ENCODE measurements at regions not wholly inside any gene's neighbourhood (a gene's known extent, or its start where the extent isn't known, plus 50 kb on each side); places are given as distances from the start of the nearest gene placed in this dataset.
"Not testable (repeated sequence)": the region's sequence is repeated elsewhere in the genome, so short reads cannot be mapped to it uniquely, and the experiment has no call there.

DNA sequence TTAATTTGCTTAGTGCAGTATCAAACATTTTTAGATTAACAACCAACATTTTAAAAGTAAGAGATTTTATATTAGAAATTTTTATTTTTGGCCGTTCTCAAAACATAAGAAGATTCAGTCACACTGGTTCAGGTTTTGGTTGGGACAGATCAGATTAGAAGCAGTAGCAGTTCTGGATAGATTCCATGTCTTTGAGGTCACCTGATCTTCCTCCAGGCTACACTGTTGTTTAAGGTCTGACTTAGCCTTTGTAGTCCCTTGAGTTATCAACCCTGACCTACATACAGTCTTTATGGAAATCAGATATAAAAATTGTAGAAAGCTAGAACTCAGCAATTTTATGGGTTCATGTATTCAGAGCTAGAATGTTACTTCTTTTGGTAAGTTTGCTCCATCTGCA, 910.0 kb upstream of the WWC1 start:
- DNase-seq (ENCODE audit: low spot score) (no peak), ATAC-seq (no peak)
- intact Hi-C loops (cut with DNase I): no loop called here

DNA sequence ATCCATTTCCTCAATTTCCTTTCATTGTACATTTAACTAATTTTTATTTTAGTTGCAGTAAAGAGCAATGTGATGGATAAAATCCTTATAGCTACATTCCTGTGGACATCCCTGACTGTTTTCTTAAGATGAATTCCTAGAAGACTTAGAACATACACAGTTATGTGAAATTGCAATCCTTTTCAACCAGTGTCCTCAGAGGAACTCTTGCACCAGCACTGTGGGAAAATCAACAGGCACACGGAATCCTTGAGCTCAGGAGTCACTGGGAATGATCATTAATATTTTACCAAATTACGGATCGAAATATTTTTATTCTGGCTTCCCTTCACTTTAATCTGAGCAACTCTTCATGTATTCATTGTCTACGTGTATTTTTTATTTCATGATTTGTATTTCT, 901.9 kb upstream of the WWC1 start:
- intact Hi-C loops (cut with DNase I): no loop called here
- ATAC-seq (no peak), DNase-seq (ENCODE audit: low spot score) (no peak)

DNA sequence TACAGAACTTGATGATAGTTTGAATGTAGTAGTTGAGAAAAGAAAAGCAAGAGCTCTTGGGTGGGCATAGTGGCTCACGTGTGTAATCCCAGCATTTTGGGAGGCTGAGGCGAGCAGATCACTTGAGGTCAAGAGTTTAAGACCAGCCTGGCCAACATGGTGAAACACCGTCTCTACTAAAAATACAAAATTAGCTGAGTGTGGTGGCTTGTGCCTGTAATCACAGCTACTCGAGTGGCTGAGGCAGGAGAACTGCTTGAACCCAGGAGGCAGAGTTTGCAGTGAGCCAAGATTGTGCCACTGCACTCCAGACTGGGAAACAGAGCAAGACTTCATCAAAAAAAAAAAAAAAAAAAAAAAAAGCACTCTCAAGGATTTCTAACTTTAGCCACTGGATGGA, 900.2 kb upstream of the WWC1 start:
- DNase-seq (ENCODE audit: low spot score); ATAC-seq; intact Hi-C loops (cut with DNase I): not testable (repeated sequence)

DNA sequence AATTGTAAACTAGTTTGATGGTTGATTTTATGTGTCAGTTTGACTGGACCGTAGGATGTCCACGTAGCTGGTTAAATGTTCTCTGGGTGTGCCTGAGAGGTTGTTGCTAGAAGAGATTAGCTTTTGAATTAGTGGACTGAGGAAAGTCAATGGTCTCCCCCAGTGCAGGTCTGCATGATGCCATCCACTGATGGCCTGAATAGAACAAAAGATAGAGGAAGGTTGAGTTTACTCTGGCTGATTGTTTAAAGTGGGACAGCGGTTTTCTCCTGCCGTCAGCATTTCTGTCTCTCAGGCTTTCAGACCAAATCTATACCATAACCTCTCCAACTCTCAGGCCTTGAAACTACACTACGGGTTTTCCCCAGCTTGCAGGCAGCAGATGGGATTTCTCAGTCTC, 899.2 kb upstream of the WWC1 start:
- intact Hi-C loops (cut with DNase I): no loop called here
- DNase-seq (ENCODE audit: low spot score) (no peak), ATAC-seq (no peak)

DNA sequence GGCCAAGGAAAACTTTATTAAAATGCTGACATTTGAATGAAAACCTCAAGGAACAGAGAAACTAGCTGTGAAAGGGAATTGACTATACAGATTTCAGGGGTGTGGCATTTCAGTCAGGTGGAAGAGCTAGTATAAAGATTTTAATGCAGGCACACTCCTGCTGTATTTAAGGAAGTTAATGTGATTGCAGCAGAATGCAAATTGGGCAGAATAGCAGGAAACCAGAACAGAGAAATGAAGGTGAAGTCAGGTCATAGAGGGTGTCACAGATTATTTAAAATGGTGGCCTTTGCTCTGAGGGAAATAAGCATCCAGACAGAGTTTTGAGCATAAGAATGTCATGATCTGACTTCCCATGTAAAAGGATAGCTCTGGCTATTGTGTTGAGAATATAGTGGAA, 898.1 kb upstream of the WWC1 start:
- no peak for ATAC-seq
- intact Hi-C loops (cut with DNase I): no loop called here

DNA sequence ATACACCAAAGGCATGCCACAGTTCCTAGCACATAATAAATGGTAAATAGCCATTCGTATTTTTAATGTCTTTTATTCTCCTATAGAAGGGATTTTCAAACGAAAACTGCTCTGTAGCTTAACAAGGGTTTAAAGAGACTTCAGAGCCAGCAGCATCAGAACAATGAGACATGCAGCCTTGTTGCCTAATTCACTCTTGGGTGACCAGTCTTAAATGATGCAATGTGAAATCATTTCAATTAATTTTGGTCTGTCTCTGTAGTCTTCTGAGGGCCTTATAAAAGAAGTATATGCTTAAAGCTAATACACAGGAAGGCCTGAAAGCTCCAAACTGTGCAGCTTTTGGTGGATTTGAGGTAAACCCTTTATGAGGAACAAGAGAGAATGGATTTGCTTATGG, 888.8 kb upstream of the WWC1 start:
- ATAC-seq (no peak), DNase-seq (ENCODE audit: low spot score) (no peak)
- intact Hi-C loops (cut with DNase I): no loop called here

More for the DNA sequence above, 898.1 kb upstream of the WWC1 start:
- no peak for DNase-seq (ENCODE audit: low spot score)

DNA sequence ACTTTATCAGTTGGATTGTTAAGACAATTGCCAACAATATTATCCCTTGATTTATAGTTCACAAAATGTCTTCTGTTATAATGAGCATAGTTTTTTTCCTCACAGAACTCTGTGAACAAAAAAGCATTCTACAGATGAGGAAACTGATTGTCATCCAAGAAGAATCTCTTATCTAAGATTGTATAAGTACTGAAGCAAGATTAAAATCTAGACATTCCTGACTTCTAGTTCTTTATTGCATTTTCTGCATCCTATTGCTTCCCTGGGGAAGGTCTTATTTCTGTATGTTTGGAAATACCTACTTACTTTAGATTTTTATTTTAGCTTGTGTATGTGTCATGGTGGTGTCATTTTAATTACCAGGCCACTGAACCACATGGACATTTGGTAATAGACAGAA, 884.9 kb upstream of the WWC1 start:
- ATAC-seq (no peak), DNase-seq (ENCODE audit: low spot score) (no peak)
- intact Hi-C loops (cut with DNase I): no loop called here

DNA sequence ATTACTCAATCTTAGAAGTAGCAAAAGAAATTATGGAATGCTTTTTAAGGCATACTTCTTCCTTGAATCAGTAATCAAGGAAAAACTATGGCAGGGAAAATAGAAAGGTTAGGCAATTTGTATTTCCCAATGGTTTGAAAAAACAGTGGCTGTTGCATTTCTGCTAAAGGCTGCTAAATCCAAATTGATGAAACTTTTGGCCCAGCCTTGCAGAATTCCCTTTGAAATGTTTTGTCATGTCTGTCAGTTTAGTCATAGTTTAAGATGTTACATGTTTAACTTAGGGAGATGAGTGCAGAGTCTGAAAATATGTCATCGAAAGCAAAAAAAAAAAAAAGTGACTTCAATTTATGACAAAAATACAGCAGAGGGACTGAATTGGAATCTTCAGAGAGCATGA, 878.9 kb upstream of the WWC1 start:
- no peak for ATAC-seq
- no peak for DNase-seq (ENCODE audit: low spot score)
- intact Hi-C loops (cut with DNase I): no loop called here

DNA sequence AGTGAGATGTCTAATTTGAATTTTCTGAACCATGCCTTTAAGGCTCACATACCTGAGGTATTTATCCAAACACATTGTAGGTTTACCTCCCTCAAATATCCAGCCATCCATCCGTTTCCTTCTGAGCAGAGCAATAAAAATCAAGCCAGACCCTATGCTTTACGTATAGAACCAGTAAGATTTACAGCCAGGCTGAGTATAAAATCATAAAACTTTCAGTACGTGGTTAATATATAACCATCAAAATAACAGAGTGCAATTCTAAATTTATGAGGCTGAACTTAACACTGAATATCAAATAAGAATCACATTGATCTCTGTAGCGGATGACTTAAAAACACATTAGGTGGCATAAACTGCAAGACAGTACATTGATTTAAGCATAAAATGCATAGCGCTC, 877.9 kb upstream of the WWC1 start:
- ATAC-seq (no peak), DNase-seq (ENCODE audit: low spot score) (no peak)
- intact Hi-C loops (cut with DNase I): no loop called here

DNA sequence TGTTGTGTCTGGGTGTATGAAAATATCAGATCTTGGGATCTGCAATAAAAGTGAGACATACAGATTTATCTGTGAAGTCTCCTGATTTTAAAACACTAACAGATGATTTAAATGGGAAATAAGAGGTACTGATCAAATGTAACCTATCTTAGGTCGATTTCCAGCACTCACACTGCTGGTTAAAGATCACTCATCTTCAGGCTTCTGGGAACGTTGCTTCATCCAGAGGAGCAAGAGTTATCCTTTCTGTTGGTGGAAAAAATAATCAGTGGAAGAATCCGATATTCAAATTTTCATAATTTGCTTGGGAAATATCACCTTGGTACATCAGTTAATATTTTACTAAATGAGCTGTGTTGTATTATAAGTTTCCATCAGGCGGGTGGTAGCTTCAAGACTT, 876.8 kb upstream of the WWC1 start:
- no peak for ATAC-seq
- intact Hi-C loops (cut with DNase I): no loop called here
- DNase-seq (ENCODE audit: low spot score): no peak

DNA sequence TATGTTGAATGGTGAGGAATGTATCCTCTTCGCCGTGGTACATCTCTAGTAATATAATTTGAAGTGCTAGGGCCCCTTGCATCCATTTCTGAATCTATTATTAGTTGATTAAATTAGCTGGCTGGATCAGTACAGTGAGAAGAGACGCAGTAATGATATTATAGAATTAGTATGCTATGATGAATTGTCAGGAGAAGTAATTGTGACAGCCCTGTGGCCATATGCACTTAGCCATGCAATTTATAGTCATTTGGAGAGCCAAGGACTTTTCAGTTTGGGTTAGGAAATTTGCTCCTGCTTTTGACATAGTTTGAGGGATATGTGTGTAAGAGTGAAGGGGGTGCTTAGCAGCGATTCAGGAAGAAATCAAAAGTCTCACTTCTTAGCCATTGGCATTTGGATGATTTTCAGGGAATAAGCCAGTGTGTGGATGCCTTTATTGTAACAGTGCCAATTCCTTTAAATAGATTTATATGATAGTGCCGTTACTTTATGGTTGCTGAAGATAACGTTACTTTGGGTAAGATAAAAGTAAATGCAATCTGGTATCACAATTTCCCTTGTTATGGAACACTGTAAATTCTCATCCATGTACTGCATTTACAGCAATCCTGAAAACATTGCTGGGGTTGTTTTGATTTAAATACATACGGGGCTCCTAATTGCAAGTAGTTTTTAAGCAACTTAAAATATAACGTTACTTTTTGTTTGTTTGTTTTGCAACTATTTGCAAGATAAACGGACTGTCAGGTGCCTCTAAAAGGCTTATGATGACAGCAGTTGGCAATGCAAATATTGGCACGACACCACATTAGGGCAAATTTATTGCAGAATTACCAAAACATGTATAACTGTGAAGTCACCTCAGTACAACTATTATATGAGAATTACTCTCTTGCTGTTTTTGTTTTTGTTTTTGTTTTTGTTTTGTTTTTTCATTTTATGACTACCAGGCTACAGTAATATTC, 875.4 kb upstream of the WWC1 start:
- intact Hi-C loops (cut with DNase I): no loop called here
- no peak for DNase-seq (ENCODE audit: low spot score)
- no peak for ATAC-seq

DNA sequence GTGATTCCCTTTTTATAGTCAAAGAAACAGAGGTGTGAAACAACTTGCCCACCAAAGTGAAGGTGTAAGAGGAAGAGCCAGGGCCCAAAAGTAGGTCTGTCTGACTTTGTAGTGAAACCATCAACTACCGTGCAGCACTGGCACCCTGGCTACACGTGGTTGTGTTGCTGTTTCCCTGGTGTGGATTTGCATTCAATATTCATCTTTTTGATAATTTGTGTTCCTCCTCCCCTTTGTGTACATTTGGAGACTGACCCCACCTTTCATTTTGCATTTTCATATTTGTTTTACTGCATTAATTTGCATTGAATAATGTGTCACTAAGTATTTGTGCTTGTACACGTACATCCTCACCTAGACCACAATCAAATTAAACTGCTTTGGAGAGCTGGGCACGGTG, 873.8 kb upstream of the WWC1 start:
- no peak for DNase-seq (ENCODE audit: low spot score)
- intact Hi-C loops (cut with DNase I): no loop called here
- no peak for ATAC-seq

DNA sequence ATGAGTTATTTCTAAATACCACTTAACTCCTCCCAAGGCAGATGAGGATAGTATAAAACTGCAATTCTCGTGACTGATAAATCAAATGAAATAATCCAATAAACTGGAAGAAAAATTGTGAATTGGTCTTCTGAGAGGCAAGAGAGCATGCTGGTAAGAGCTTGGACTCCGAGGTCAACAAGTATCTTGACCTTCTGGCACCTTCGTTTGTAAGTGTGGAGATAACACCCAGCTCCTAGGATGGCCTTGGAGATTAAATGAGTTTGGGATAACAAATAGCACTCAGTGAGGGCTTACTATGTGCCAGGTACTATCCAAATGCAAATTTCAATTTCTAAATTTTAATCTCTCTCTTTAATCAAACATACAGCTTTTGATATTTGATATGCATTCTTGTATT, 866.3 kb upstream of the WWC1 start:
- intact Hi-C loops (cut with DNase I): no loop called here
- ATAC-seq (no peak), DNase-seq (ENCODE audit: low spot score) (no peak)

DNA sequence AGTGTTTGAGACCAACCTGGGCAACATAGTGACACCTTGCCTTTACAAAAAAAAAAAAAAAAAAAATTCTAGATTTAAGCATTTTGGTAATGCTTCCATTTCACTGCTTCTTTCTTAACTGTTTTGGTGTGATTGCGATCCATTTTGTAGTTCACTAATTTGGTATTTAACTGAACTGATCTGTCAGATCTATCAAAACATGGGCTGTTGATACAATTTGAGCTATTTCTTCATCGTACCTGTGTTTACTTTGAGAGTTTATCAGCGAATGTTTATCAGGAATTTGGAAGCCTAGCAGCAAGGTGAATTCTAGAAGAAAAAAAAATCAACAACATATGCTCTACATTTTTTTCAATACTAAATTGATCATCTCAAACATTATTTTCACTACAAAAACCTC, 864.9 kb upstream of the WWC1 start:
- intact Hi-C loops (cut with DNase I): loop anchor here (2.0 kb wide), 1 partner anchor 16 kb away; no protein-coding TSS in a partner anchor
- no peak for DNase-seq (ENCODE audit: low spot score)
- no peak for ATAC-seq

DNA sequence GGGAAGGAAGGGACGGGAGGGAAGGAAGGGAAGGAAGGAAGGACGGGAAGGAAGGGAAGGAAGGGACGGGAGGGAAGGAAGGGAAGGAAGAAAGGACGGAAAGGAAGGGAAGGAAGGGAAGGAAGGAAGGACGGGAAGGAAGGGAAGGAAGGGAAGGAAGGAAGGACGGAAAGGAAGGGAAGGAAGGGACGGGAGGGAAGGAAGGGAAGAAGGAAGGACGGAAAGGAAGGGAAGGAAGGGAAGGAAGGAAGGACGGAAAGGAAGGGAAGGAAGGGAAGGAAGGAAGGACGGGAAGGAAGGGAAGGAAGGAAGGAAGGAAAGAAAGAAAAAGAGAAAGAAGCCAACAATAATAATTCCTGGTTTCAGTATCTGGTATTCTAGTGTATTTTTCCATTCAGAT, 863.8 kb upstream of the WWC1 start:
- not testable (repeated sequence) for ATAC-seq; DNase-seq (ENCODE audit: low spot score)
- intact Hi-C loops (cut with DNase I): loop anchor here (2.0 kb wide), 1 partner anchor 15 kb away; no protein-coding TSS in a partner anchor

DNA sequence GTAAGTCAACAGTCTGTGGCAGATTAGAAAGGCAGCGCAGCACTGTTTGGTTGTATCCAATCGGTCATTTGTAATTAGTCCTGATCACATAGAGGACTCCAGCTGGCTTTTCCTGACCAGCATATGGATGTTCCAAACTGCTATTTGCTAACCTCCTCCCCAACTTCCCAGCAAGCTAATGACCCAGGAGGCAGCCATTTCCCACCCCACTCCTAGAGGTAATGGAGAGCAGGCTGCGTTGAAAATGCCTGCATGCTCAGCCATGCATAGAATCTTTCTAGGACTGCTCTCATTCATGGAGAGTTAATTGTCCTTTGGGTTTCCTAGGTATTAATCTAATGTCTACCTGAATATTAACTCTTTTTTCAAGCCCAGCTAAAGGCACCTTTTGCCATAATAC, 850.6 kb upstream of the WWC1 start:
- intact Hi-C loops (cut with DNase I): no loop called here
- ATAC-seq: no peak
- DNase-seq (ENCODE audit: low spot score): no peak

DNA sequence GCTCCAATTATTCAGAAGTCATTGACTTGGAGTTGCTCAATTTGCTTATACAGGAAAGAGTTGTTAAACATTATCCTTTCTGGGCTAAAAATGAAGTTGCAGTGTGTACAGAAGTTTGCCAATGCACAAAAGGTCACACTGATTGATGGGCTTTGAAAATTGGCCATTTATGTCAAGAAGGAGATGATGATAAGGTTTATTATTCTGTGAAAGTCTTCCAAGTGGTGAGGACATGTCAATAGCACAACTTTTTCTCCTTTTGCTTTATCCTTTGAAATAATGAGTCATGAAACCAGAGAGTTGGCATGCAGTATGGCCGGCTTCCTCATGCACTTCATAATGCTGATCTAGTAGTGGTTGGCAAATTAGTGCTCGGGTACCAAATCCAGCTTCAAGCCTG, 848.5 kb upstream of the WWC1 start:
- no peak for ATAC-seq
- intact Hi-C loops (cut with DNase I): loop anchor here (2.0 kb wide), 1 partner anchor 16 kb away; no protein-coding TSS in a partner anchor
- DNase-seq (ENCODE audit: low spot score): no peak

DNA sequence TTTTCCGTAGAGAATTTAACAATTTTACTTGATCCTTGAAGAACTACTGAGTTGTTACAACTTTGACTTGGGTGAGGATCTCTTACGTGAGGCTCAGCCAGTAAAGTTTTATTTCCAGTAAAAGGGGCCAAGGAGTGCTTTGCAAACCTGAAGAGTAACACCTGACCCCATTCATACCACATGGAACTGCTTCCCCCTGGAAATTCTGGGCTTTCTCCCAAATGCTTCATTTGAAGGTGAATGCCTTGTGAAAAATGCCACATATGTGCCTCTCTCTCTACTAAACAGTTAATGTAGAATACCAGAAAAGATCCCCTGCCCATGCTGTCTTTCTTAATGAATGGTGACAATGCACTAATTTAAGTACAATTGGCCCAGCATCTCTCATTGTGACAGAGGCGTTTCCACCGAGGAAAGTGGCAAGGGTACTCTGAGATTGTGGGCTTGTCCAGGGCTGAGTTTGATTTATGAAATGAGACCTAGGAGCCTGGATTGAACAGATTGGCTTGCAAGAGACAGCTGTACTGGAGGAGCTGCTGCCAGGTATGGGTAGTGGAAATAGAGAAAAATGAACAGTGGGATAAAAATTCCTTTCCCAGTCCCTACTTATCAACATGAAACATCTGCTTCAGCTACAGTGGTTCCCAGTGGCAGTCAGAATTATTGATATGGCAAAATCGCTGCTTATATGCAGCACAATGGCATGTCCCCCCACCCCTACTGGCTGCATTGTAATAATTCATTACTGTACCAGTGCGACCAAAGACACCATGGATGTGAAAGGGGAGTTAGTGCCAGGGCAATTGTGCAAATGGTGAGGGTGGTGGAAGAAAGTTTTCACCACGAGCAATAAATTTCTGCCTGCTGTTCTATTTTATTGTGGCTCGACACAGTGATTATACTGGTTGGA, 843.7 kb upstream of the WWC1 start:
- intact Hi-C loops (cut with DNase I): no loop called here
- ATAC-seq: no peak
- DNase-seq (ENCODE audit: low spot score): no peak

DNA sequence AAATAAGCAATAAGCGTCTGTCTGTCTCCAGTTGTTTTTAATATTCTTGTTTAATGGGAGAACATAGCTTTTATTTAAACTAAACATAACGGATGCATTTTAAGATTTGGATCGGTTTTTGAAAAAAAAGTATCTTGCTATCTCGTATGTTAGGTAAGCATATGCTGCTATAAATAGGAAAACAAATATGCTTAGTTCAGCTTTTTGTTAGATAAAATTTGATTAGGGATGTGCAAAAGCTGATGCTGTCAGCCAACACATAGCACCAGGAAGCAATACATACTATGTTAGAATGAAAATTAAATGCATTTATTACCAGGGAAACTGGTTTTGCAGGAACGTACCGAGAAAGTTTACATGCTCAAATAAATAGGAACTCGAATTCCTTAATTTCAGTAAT, 843.1 kb upstream of the WWC1 start:
- DNase-seq (ENCODE audit: low spot score) (no peak), ATAC-seq (no peak)
- intact Hi-C loops (cut with DNase I): no loop called here

DNA sequence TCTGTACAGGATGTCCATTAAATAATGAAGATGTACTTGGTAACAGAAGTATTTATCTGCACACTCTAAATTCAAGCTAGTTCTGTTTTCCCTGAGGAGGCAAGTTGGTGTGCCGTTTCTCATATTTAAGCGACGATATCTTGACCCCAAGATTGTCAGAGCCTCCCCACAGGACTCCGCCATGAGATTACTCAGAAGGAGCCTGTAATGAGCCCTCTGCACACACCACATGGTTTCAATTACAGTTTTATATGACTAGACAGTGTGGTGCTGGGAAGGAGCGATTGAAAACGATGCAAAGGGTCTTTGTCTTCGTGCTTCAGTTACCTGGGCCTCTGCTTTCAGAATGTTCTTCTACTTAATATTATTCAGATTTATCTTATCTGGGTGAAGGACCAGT, 840.4 kb upstream of the WWC1 start:
- no peak for DNase-seq (ENCODE audit: low spot score)
- intact Hi-C loops (cut with DNase I): no loop called here
- no peak for ATAC-seq

Measured in sciatic nerve (tissue), 2 donors.